HG02884 (cell line): ENCODE measurements at regions not wholly inside any gene's neighbourhood (a gene's known extent, or its start where the extent isn't known, plus 50 kb on each side); places are given as distances from the start of the nearest gene placed in this dataset.

ENCODE experiments used
- ATAC-seq: cut with Tn5 transposase; IDR thresholded peaks from one replicate; pipeline ENCODE4 v1.9.1; 2021; ENCODE audit warnings: mild to moderate bottlenecking, moderate library complexity; ENCODE audit not compliant: unreplicated experiment

- ATAC-seq = no peak
Observed at GRCh38 chr18:45298986-45299385, 316.3 kb upstream of the SLC14A2 start.

- no peak for ATAC-seq
Observed at GRCh38 chr18:45303026-45303425, 312.2 kb upstream of the SLC14A2 start.

DNA sequence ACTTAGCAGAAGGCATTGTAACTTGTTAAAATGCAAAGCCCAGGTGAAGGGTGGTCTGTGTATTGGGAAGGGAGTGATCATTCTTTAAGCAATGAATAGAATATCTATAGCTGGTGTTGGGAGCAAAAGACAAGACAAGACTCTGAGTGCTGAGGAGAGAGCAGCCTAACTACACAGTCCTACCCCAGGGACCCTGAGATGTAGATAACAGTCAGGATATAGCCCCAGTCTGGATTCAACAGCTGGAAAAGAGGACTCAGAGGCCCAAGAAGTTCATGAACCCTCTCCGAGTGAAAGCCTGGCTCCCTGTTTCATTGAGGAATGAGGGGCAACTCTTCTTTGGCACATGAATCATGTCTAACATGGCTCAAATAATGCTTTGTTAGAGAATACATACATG is 310.7 kb upstream of the SLC14A2 start:
- no peak for ATAC-seq

GRCh38 chr18:45312555-45313126 is 302.6 kb upstream of the SLC14A2 start:
- ATAC-seq = no peak

DNA sequence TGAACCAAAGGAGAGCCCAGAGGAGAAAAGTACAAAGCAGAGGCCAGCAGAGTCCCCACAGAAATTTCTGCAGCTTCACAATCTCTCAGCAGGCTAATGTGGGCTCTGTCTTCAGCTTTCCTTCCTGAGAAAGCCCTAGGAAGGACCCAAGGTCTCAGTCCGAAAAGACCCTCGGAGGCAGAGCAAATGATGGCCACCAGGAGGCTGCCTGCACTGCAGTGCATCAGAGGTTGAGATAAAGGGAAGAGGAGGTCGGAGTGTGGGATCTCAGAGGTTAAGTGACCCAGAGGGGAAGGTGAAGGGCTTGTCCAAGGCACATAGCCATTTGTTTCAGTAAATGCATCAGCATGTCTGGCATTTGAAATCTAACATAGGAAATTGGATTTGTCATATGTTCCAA is 299.1 kb upstream of the SLC14A2 start:
- no peak for ATAC-seq

DNA sequence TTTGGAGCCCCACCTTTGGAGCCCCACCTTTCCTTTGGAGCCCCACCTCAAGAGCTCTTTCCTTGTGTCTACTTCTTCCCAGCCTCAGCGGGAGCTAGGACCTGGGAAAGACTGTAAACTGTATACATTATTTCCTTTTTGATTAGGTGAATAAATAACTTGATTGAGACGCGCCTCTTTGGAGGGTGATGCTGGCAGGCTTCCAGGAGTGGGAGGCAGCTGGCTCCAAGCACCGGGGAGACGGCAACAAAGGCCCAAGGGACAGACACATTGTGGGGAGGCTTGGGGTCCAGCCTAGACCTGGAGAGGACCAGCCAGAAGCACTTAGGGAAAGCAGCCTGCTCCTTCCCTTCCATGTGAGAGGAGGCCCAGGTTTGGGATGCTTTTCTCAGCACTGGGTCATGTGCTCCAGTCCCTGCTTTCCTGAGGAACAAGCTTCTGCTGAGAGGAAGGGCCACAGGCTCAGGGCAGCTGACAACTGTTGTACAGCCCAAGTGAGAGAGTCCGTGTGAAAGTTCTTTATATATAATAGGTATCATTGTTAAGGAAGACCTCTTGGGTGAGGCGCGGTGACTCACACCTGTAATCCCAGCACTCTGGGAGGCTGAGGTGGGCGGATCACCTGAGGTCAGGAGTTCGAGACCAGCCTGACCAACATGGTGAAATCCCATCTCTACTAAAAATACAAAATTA is 297.2 kb upstream of the SLC14A2 start:
- no peak for ATAC-seq

- no peak for ATAC-seq
Observed at GRCh38 chr18:45320724-45321123, 294.6 kb upstream of the SLC14A2 start.

- no peak for ATAC-seq
Observed at GRCh38 chr18:45321520-45321919, 293.8 kb upstream of the SLC14A2 start.

GRCh38 chr18:45322343-45322742 is 292.9 kb upstream of the SLC14A2 start:
- no peak for ATAC-seq

DNA sequence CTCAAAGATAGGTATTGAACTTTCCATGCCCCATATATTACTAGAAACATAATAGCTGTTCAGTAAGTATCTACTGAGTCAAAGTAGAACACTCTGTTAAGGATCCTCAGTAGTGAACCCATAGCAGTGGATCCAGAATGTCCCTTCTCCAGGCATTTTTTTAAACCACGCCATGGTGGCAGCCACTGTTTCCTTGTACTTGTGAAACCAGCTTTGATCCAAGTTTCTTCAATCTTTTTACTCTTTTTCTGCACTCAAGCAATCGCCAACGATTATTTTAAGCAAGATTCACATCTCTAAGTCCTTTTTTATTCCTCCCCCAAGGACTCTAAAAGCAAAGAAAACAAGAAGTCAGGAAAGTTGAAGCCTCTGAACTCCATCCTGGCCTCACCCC is 291.2 kb upstream of the SLC14A2 start:
- ATAC-seq = no peak

GRCh38 chr18:45324495-45325113 is 290.7 kb upstream of the SLC14A2 start:
- no peak for ATAC-seq

DNA sequence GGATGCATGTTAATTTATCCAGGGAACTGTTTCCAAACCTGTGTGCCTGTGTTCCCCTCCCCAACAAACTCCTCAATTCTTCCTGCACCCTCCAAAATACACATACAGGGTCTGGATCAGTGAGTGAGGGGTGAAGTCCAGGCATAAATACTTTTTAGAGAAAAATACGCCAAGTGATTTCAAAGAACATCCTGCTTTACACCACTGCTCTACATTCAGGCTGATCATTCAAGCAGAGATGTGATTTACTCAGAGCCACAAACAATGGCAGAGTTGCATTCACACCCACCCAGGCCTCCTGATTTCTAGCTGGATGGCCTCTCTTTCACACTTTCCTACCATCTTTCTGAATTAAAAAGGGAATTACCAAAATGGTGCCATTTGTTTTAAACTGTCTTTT is 289.5 kb upstream of the SLC14A2 start:
- no peak for ATAC-seq

- no peak for ATAC-seq
Observed at GRCh38 chr18:45326505-45326904, 288.8 kb upstream of the SLC14A2 start.

DNA sequence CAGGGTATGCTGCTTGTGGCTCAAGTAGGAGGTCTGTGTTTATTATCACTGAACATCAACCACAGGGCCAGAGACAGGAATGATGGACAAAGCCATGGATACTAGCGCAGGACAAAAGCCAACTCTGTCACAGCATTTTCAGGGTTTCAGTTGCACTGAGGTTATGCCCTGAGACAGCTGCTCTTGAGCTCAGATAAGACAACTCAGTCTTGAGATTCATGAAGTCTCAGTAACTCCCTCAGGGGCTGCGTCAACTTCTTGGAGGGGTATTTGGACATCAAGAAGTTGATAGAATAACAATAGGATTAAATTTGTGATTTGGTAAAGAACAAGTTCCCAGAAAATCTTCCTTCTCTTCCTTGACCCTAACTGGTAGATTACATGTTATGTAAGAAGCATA is 287.0 kb upstream of the SLC14A2 start:
- ATAC-seq = no peak

DNA sequence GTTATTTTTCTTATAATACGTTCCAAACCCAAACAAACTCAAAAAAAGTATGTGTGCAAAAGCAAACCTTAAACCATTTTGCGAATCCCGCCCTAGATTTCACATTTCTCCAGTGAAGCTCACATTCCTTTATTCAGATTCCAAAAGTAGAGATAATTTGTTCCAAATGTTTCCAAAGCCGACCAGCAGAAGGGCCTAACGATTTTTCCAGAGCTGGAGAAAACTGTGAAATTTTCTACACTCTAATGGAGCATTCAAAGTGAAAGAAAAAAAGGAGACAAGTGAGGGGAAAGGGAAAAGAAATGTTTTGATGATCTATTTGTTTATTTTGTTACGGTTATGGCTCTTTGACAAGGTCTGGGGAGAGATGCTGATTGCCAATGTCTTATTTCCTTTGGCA is 286.5 kb upstream of the SLC14A2 start:
- no peak for ATAC-seq

DNA sequence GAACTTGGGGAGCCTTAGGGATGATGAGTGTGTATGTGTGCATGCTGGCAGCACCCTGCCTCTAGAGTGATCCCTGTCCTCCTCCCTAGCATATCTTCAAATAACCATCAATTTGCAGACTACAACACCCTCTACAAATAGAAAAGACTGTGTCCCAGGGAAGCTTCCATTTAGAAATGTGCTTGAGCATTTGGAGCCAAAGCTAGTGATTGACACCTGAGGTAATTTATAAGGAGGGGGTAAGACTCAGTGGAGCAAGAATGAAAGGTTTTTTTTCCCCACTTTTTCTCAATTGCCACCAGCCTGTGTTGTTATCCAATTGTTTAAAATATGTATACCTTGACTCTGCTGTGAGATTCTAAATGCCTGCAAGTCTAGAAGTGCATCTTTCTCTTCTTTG is 286.0 kb upstream of the SLC14A2 start:
- ATAC-seq = no peak

- no peak for ATAC-seq
Observed at GRCh38 chr18:45330170-45330594, 285.1 kb upstream of the SLC14A2 start.

GRCh38 chr18:45332871-45333270 is 282.4 kb upstream of the SLC14A2 start:
- ATAC-seq = no peak

- ATAC-seq = no peak
Observed at GRCh38 chr18:45334191-45334590, 281.1 kb upstream of the SLC14A2 start.

DNA sequence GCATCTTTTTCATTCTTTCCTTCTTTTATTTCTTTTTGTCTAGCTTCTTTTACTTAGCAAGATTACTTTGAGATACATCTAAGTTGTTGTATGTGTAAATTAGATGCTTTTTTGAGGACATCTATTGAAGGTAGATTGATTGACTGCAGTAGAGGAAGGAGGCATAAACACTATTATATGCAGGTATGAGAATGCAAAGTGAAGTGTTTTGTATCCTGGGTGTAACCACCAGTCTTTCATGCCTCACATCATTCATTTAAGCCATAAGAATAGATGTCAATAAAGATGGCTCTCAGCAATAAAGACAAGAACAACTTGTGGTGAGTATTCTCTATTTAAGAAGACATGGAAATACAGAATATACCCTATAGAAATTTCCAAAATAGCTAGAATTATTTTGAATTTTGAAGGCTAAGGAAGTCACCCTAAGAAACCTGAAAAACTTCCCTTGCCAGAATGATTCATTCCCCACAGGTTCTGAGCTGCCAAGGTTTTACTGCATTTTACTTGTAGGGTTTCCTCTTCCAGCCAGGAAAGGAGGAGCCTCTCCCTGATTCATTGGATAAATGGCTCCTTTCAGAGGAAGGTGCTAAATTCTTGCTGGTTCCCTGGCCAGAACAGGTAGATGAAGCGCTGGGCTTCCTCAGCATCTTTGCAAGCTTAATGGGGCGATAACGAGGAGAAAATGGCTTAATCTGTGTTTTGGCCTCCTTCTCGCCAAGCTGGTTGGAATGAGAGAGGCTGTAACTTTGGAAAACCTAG is 279.8 kb upstream of the SLC14A2 start:
- no peak for ATAC-seq

DNA sequence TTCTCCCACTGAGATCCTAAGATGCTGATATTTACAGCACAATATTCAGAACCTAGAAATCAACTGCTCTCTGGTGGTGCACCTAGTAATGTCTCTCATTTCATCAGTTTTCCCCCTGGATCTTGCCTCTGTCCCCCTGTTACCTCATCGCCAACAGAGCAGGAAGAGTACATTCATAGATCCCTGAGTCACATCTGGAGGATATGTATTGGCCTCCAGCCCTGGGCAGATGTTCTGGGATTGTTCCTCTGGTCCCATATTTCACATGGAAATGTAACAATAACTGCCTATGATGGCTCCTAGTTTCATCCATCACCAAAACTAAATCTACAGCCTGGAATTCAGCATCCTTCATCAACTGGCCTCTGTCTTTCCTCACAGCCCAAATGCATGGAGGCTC is 278.8 kb upstream of the SLC14A2 start:
- ATAC-seq = no peak

GRCh38 chr18:45337477-45337876 is 277.8 kb upstream of the SLC14A2 start:
- no peak for ATAC-seq
